Vagina (tissue), 2 donors: ENCODE measurements at regions not wholly inside any gene's neighbourhood (a gene's known extent, or its start where the extent isn't known, plus 50 kb on each side); places are given as distances from the start of the nearest gene placed in this dataset.

Experiments
- DNase-seq, 2 donors: peaks; one replicate each; pipeline ENCODE4 v3.0.0-alpha.2; 2017; ENCODE audit errors: extremely low spot score in 2 of 2
- H3K27ac ChIP-seq: fragments of 200-600 bp; sonication (generic); one replicate; pipeline ENCODE4 v1.5.1; 2019
- H3K27me3 ChIP-seq: fragments of 200-600 bp; sonication (generic); one replicate; pipeline ENCODE4 v1.5.1; 2019
- H3K36me3 ChIP-seq, 2 donors: fragments of 200-600 bp; sonication (generic); one replicate each; pipeline ENCODE4 v1.5.1; 2017 to 2019
- H3K4me1 ChIP-seq: fragments of 200-600 bp; sonication (generic); one replicate; pipeline ENCODE4 v1.5.1; 2019
- H3K4me3 ChIP-seq, 2 donors: fragments of 200-600 bp; sonication (generic); 1 replicate in 1 of 2; 2 replicates in 1 of 2; pipeline ENCODE4 v1.5.1; 2016 to 2019
- H3K9me3 ChIP-seq: fragments of 200-600 bp; sonication (generic); one replicate; pipeline ENCODE4 v1.5.1; 2019
- POLR2A ChIP-seq, 2 donors: fragments of 450-650 bp; IDR thresholded peaks; one replicate each; pipeline ENCODE4 v1.6.1; 2017; ENCODE audit warnings: antibody characterized with exemption in 2 of 2, mild to moderate bottlenecking in 2 of 2, moderate library complexity in 2 of 2
- POLR2AphosphoS5 ChIP-seq, 2 donors: sonication (generic); formaldehyde crosslinking; IDR thresholded peaks; one replicate each; pipeline ENCODE4 v1.9.0; 2017; ENCODE audit warnings: antibody characterized with exemption in 2 of 2, mild to moderate bottlenecking in 2 of 2, low read depth in 1 of 2; ENCODE audit not compliant: insufficient read depth in 1 of 2
- intact Hi-C: fragments of 100-400 bp; cut with DNase I; formaldehyde crosslinking; loops from one replicate; pipeline ENCODE4 v1.15.1; 2023
- TF ChIP-seq, protein P1 (sequence below), 3 experiments: fragments of 450-650 bp in 2 of 3; fragments of 200-600 bp in 1 of 3; sonication (generic) in 1 of 3; IDR thresholded peaks; one replicate each; pipeline ENCODE4 v1.5.1; 2017 to 2019; ENCODE audit warnings: antibody characterized with exemption in 3 of 3, mild to moderate bottlenecking in 2 of 3, moderate library complexity in 2 of 3

DNA sequence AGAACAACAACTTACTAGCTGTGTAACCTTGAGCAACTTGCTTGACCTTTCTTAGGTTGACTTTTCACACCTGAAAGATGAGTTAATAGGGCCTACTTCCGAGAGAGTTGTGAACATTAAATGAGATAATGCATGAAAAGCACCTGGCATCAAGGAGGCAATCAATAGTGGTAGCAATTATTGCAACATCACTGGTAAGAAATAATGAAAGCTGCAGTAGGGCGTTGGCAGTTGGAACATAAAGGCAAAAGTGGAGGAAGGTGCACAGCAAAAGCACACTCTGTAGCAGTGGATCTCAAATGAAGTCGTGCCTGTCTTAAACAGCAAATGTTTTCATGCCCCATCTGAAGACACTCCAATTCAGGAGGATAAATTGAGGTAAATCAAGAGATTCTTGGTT, 178.9 kb upstream of the VRK2 start:
- Histone ChIP-seq H3K4me1 (no peaks in the 10 kb centered on the region), H3K27me3 (no peaks in the 10 kb centered on the region), H3K36me3 (no peaks in the 10 kb centered on the region), H3K4me3 (no peak overlapping the region), H3K27ac (no peak overlapping the region), H3K9me3 (no peaks in the 10 kb centered on the region)
- TF ChIP-seq, protein P1, sequence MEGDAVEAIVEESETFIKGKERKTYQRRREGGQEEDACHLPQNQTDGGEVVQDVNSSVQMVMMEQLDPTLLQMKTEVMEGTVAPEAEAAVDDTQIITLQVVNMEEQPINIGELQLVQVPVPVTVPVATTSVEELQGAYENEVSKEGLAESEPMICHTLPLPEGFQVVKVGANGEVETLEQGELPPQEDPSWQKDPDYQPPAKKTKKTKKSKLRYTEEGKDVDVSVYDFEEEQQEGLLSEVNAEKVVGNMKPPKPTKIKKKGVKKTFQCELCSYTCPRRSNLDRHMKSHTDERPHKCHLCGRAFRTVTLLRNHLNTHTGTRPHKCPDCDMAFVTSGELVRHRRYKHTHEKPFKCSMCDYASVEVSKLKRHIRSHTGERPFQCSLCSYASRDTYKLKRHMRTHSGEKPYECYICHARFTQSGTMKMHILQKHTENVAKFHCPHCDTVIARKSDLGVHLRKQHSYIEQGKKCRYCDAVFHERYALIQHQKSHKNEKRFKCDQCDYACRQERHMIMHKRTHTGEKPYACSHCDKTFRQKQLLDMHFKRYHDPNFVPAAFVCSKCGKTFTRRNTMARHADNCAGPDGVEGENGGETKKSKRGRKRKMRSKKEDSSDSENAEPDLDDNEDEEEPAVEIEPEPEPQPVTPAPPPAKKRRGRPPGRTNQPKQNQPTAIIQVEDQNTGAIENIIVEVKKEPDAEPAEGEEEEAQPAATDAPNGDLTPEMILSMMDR (IDR thresholded peaks at IDR 0.05), result no peak
- TF ChIP-seq POLR2A (IDR thresholded peaks at IDR 0.05) (no peak), POLR2AphosphoS5 (IDR thresholded peaks at IDR 0.05; ENCODE audit: insufficient read depth in 1 of 2, low read depth in 1 of 2) (no peak)
- no peak for DNase-seq
- intact Hi-C loops, result no loop called here

DNA sequence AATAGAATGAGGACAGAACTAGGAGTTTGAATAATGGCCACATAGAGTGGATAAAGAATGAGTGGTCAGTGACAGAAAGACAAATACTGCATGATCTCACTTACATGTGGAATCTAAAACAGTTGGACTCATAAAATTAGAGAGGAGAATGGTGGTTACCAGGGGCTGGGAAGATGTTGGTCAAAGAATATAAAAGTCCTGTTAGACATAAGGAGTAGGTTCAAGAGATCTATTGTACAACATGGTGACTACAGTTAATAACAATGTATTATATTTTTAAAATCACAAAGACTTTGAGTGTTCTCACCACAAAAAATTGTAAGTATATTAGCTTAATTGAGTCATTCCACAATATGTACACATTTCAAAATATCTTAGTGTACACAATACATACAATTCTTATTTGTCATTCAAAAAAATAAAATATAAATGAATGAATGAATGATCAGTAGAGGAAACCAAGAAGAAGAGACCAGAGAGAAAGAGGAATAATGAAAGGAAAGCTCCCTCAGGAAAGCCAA, 177.9 kb upstream of the VRK2 start:
- TF ChIP-seq, protein P1 (IDR thresholded peaks at IDR 0.05), result no peak
- TF ChIP-seq POLR2AphosphoS5 (IDR thresholded peaks at IDR 0.05; ENCODE audit: insufficient read depth in 1 of 2, low read depth in 1 of 2) (no peak), POLR2A (IDR thresholded peaks at IDR 0.05) (no peak)
- intact Hi-C loops, result no loop called here
- Histone ChIP-seq H3K36me3 (no peaks in the 10 kb centered on the region), H3K9me3 (no peaks in the 10 kb centered on the region), H3K4me1 (no peaks in the 10 kb centered on the region), H3K27ac (no peak overlapping the region), H3K4me3 (no peak overlapping the region), H3K27me3 (no peaks in the 10 kb centered on the region)
- no peak for DNase-seq

DNA sequence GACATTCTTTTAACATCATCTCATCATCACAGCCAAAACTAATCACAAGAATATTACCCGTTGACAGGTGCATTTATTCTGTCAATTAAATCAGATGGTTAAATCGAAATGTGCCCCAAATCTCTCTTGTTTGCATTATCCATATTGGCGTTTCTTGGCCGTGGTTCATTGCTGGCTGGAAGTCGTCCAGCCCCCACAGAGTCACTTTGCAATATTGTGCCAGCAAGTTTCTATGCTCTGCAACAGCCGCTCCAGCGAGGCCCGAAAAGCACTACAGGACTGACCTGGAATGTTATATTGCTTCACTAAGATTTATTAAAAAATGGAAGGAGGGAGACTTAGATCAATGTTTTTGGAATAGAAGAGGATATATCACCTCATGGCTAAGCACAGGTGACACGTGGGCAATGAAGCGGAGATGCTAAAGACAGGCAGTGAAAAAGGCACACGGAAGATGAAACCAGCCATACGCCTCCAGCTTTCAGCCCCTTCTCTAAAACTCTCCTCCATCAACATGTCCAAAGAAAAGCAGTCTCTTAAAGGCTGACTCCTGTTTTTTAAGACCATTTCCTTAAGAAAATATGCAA, 176.8 kb upstream of the VRK2 start:
- no peak for DNase-seq
- no peaks in the 10 kb centered on the region for H3K27me3 ChIP-seq
- no peaks in the 10 kb centered on the region for H3K36me3 ChIP-seq
- intact Hi-C loops, result no loop called here
- no peaks in the 10 kb centered on the region for H3K4me1 ChIP-seq
- no peak overlapping the region for H3K27ac ChIP-seq
- H3K4me3 ChIP-seq, result no peak overlapping the region
- no peaks in the 10 kb centered on the region for H3K9me3 ChIP-seq
- TF ChIP-seq POLR2A (IDR thresholded peaks at IDR 0.05) (no peak), POLR2AphosphoS5 (IDR thresholded peaks at IDR 0.05; ENCODE audit: insufficient read depth in 1 of 2, low read depth in 1 of 2) (no peak)
- TF ChIP-seq, protein P1 (IDR thresholded peaks at IDR 0.05), result no peak

DNA sequence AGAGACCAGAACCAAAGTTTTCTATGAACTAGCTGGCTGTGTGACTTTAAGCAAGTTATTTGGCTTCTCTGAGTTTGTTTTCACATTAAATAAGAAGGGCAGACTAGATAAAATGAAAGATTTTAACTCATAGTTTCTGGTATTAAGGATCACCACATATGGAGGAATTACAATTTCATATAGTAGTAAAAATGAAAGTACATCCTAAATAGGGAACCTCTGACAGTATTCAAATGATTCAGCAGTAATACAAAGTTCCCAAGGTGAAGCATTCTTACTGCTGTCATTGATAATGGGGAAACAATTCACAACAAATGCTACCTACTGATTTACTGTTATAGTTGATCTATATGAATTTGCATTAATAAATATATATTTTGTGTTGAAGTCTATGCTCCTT, 170.3 kb upstream of the VRK2 start:
- no peak for TF ChIP-seq POLR2A (IDR thresholded peaks at IDR 0.05)
- TF ChIP-seq, protein P1 (IDR thresholded peaks at IDR 0.05), result no peak
- TF ChIP-seq POLR2AphosphoS5 (IDR thresholded peaks at IDR 0.05; ENCODE audit: insufficient read depth in 1 of 2, low read depth in 1 of 2), result no peak
- no peak for DNase-seq
- Histone ChIP-seq H3K4me3 (no peak overlapping the region), H3K27ac (no peak overlapping the region), H3K27me3 (no peaks in the 10 kb centered on the region), H3K4me1 (no peaks in the 10 kb centered on the region), H3K9me3 (no peaks in the 10 kb centered on the region), H3K36me3 (no peaks in the 10 kb centered on the region)
- intact Hi-C loops, result no loop called here

DNA sequence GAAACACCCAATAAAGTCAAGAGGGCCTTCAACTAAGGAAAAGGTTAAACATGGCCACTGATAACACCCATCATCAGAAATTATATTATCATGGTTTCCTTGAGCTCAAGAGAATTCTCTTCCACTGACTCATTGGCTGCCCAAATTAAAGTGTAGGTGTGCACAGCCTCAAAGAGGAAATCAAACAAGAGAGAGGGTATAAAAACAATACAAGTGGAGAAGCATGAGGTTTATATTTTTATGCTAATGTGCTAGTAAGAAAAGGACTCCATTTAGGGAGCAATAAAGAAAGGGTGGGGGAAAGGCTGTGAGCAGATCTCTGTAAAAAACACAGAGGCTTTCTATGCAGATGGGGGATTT, 168.8 kb upstream of the VRK2 start:
- Histone ChIP-seq H3K4me1 (no peaks in the 10 kb centered on the region), H3K9me3 (no peaks in the 10 kb centered on the region), H3K27me3 (no peaks in the 10 kb centered on the region), H3K27ac (no peak overlapping the region), H3K36me3 (no peaks in the 10 kb centered on the region), H3K4me3 (no peak overlapping the region)
- TF ChIP-seq, protein P1 (IDR thresholded peaks at IDR 0.05), result no peak
- TF ChIP-seq POLR2A (IDR thresholded peaks at IDR 0.05) (no peak), POLR2AphosphoS5 (IDR thresholded peaks at IDR 0.05; ENCODE audit: insufficient read depth in 1 of 2, low read depth in 1 of 2) (no peak)
- intact Hi-C loops, result no loop called here
- DNase-seq, result no peak
